ENCODE measurements at regions not wholly inside any gene's neighbourhood (a gene's known extent, or its start where the extent isn't known, plus 50 kb on each side); places are given as distances from the start of the nearest gene placed in this dataset.

GRCh38 chr2:15791294-15791693, 149.1 kb upstream of the MYCN start:
- in situ Hi-C loops (cut with MboI; ENCODE audit: low sequenced_read_pairs in 4 of 4) (no loop called here), intact Hi-C loops (cut with DNase I; ENCODE audit: low total_unique reads) (no loop called here)
- TF ChIP-seq POLR2A (IDR thresholded peaks at IDR 0.05) (no peak), CTCF (IDR thresholded peaks at IDR 0.05 in 4 of 5, conservative IDR thresholded peaks at IDR 0.05 in 1 of 5) (no peak)
- peaks cover 0 to 6% of the 10 kb centered on the region in 2 donors for H3K4me1 ChIP-seq
- no peaks in the 10 kb centered on the region for H3K36me3 ChIP-seq
- DNase-seq (no peak), ATAC-seq (no peak)
- H3K4me3 ChIP-seq, result no peak overlapping the region
- no peak overlapping the region for H3K27ac ChIP-seq
- no peaks in the 10 kb centered on the region for H3K27me3 ChIP-seq
- H3K9me3 ChIP-seq, result no peaks in the 10 kb centered on the region

- intact Hi-C loops (cut with DNase I; ENCODE audit: low total_unique reads) (no loop called here), in situ Hi-C loops (cut with MboI; ENCODE audit: low sequenced_read_pairs in 4 of 4) (no loop called here)
- Histone ChIP-seq H3K4me1 (peaks cover 0 to 6% of the 10 kb centered on the region in 2 donors), H3K27ac (no peak overlapping the region), H3K4me3 (no peak overlapping the region), H3K27me3 (no peaks in the 10 kb centered on the region), H3K36me3 (no peaks in the 10 kb centered on the region), H3K9me3 (no peaks in the 10 kb centered on the region)
- no peak for DNase-seq
- TF ChIP-seq CTCF (IDR thresholded peaks at IDR 0.05 in 4 of 5, conservative IDR thresholded peaks at IDR 0.05 in 1 of 5) (no peak), POLR2A (IDR thresholded peaks at IDR 0.05) (no peak)
- no peak for ATAC-seq
Observed at GRCh38 chr2:15792331-15792730, 148.0 kb upstream of the MYCN start.

- H3K4me3 ChIP-seq, result no peak overlapping the region
- no peak overlapping the region for H3K27ac ChIP-seq
- in situ Hi-C loops (cut with MboI; ENCODE audit: low sequenced_read_pairs in 4 of 4), result no loop called here
- H3K4me1 ChIP-seq, result peaks cover 0 to 6% of the 10 kb centered on the region in 2 donors
- no peaks in the 10 kb centered on the region for H3K27me3 ChIP-seq
- intact Hi-C loops (cut with DNase I; ENCODE audit: low total_unique reads), result no loop called here
- no peak for TF ChIP-seq CTCF (IDR thresholded peaks at IDR 0.05 in 4 of 5, conservative IDR thresholded peaks at IDR 0.05 in 1 of 5)
- no peak for TF ChIP-seq POLR2A (IDR thresholded peaks at IDR 0.05)
- no peak for DNase-seq
- no peak for ATAC-seq
- H3K9me3 ChIP-seq, result no peaks in the 10 kb centered on the region
- H3K36me3 ChIP-seq, result no peaks in the 10 kb centered on the region
Observed at GRCh38 chr2:15793078-15793913, 147.1 kb upstream of the MYCN start.

- no peak for ATAC-seq
- Histone ChIP-seq H3K4me3 (no peak overlapping the region), H3K27ac (no peak overlapping the region), H3K9me3 (no peaks in the 10 kb centered on the region), H3K27me3 (no peaks in the 10 kb centered on the region), H3K36me3 (no peaks in the 10 kb centered on the region), H3K4me1 (peaks cover 0 to 6% of the 10 kb centered on the region in 2 donors)
- TF ChIP-seq CTCF (IDR thresholded peaks at IDR 0.05 in 4 of 5, conservative IDR thresholded peaks at IDR 0.05 in 1 of 5) (no peak), POLR2A (IDR thresholded peaks at IDR 0.05) (no peak)
- in situ Hi-C loops (cut with MboI; ENCODE audit: low sequenced_read_pairs in 4 of 4) (no loop called here), intact Hi-C loops (cut with DNase I; ENCODE audit: low total_unique reads) (no loop called here)
- no peak for DNase-seq
Observed at GRCh38 chr2:15793978-15794377, 146.4 kb upstream of the MYCN start.
